Skin epidermis (tissue), 12 donors: ENCODE measurements at regions not wholly inside any gene's neighbourhood (a gene's known extent, or its start where the extent isn't known, plus 50 kb on each side); places are given as distances from the start of the nearest gene placed in this dataset.
"Not testable (repeated sequence)": the region's sequence is repeated elsewhere in the genome, so short reads cannot be mapped to it uniquely, and the experiment has no call there.

Experiments
- H3K27ac ChIP-seq, 21 experiments: fragments of 200-600 bp; sonication (generic) in 11 of 21; one replicate each; pipeline ENCODE4 v1.5.0; 2020; ENCODE audit warnings: mild to moderate bottlenecking in 3 of 21, inconsistent platforms in 2 of 21, moderate library complexity in 2 of 21
- H3K4me3 ChIP-seq, 7 experiments: fragments of 200-600 bp; sonication (generic) in 2 of 7; one replicate each; pipeline ENCODE4 v1.5.0; 2020; ENCODE audit warnings: inconsistent platforms in 2 of 7, mild to moderate bottlenecking in 2 of 7, moderate library complexity in 1 of 7

DNA sequence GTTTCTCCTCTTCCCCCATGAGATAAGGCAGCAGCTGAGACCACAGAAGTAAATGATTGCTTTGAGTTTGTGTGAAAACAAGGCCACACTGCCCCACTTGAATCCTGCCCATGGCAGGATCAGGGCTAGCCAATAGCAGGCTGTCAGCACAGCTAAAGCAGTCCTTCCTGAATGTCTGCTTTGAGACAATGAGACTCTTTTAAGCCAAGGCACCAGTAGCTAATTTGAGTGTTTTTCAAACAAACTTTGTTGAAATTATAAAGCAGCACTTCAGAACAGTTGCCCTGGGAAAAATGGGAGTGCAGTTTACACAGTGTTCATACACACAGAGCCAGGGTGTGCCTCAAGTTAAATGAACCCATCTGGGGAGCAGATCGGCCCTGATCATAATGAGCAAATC lies 103.5 kb upstream of the OR5AK2 start:
- H3K4me3 ChIP-seq: no peak overlapping the region
- H3K27ac ChIP-seq: peak overlapping the region in 2 of 21 experiments; percentile 15 to 40

DNA sequence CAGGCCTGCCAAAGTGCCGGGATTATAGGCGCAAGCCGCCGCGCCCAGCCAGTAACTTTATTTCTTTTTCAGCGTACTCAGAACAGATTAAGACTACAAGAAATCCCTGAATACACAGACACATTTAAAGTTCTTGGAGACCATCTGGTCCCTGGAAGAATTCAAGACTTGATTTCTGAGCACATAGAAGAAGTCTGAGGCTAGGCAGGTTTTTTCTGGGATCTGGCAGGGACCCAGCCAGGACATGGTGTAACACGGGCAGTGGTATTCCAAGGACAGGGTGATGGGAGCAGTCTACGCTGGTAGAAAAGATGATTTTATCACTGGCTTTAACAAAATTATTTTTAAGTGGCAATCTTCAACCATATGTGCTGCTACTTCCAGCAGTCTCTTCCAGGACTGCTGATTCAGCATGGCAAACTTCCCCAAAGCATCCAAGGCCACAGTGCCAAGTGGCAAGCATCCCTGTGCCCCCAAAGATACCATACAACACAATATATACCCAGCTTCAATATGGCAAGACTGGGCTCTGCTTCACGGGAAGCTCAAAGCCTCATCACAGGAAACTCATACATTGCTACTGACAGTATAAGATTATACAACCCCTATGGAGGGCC lies 105.2 kb upstream of the OR5AK2 start:
- Histone ChIP-seq H3K4me3 (no peak overlapping the region), H3K27ac (no peak overlapping the region)

DNA sequence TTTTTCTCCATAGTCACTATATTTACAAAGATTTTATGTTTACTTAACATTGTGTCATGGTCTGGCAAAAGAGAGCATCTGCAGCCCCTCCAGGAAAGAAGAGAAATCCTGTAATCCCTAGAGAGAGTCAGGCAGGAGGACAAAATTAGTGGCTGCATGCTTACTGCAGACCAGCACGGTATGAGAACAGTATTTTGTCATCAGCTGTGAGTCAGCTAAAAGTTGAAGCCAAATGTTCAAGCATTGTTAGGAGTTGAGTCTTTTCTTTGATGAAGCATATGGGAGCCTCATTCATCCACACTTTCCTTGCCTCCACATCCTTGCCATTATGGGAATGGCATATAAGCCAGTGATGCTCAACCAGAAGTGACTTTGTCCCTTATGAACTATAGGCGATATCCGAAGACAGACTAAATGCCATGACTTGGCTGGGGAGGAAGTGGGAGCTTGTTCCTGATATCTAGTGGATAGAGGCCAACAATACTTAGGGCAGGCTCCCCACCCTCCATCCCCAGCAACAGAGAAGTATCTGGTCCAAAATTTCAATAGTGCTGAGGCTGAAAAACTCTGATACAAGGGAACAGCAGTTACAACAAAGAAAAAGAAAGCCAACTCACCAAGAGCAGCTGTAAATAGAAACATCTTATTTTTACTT lies 112.0 kb upstream of the OR5AK2 start:
- Histone ChIP-seq H3K4me3 (no peak overlapping the region), H3K27ac (peak overlapping the region in 1 of 21 experiments; percentile 41)

DNA sequence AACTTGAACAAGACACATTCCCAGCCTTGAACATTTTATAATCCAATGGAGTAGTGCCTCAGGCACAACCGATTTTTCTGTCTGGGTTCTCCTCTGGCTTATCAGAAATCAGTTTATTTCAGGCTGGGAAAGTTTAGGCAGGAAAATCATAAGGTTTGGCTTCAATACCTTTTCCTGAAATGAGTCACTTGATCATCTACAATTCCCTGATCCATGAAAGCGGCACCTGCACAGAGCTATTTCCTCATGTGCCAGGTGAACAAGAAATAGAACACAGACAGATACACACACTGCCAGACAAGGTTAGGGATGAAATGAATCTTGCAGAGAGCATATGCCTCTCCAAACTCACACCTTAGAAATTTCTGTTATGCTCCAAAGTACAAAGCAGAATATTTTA lies 106.7 kb upstream of the OR9G4 start:
- Histone ChIP-seq H3K4me3 (no peak overlapping the region), H3K27ac (no peak overlapping the region)

DNA sequence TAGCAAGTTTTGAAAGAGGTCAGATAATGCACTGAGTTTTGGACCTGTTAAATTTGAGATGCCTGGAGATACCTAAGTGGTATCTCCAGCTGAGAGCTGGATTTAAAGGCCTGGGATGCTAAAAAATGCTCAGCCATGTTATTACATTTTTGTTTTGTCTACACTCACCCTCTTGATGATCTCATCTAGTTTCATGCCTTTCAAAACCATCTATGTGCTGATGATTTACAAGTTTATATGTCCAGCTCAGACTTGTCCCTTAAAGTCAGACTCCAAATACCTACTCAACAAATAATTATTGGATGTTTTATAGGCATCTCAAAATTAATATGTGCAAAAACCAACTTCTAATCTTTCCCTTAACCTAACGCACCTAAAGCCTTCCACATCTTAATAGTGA lies 103.6 kb upstream of the OR9G4 start:
- H3K27ac ChIP-seq: peak overlapping the region in 1 of 21 experiments; percentile 17
- H3K4me3 ChIP-seq: no peak overlapping the region

DNA sequence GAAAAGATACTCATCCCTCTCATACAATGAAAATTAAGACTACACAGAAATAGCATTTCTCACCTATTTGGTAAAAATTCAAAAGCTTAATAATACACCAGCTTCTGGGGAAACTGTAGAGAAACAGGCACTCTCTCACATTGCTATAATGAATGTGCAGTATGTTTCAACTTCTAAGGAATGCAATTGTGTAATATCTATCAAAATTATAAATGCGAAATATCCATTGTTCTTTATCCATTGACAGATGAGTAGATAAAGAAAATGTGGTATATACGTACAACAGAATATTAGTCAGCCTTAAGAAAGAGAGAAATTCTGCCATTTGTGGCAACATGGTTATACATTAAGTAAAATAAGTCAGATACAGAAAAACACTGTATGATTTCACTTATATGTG lies 101.4 kb upstream of the OR9G4 start:
- Histone ChIP-seq H3K4me3 (no peak overlapping the region), H3K27ac (no peak overlapping the region)

DNA sequence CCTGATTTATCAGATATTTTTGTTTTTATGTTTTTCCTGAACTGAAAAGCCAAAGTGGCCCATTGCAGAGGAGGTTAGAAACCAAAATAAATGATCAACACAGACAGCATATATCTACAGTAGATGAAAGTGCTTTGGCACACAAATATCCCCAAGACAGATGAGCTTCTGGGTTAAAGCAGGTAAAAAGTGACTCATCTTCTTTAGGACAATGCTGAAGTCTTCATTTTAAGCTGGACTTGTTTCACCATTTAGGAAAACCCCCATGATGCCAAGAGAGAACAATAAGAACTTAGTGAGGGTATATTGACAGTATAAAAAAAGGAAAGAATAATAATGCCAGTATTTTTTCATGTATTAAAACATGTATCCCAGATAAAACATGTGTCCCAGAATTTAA lies 100.8 kb upstream of the OR9G4 start:
- Histone ChIP-seq H3K4me3 (no peak overlapping the region), H3K27ac (no peak overlapping the region)

DNA sequence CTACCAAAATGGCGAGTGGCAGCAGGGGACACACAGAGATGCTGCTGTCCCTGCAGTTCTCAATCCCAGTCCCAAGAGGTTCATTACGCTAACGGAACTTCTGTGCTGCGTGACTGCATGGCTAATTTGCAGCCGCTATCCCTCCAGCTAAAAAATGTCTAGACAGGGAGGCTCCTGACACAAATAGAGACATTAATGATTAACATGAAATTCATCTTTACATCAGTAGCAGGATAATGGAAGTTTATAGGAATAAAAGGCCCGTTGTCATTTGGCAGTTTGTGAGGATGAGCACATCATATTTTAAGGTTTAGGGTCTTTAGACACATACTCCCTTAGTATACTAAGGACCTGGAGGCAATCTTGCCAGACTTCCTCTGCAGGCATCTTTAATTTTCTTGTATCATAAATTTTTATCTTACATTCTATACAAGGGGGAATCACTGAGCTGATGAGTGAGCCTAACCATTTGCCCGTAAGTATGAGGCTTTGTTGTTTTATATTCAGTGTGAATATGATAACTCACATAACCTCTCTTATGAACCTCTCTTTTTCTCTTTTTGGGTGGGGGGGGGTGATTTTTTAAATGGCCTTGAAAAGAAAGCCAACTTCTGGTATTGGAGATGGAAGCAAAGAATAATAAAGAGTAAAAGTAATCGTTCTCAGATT lies 99.8 kb upstream of the OR9G4 start:
- Histone ChIP-seq H3K4me3 (no peak overlapping the region), H3K27ac (no peak overlapping the region)

DNA sequence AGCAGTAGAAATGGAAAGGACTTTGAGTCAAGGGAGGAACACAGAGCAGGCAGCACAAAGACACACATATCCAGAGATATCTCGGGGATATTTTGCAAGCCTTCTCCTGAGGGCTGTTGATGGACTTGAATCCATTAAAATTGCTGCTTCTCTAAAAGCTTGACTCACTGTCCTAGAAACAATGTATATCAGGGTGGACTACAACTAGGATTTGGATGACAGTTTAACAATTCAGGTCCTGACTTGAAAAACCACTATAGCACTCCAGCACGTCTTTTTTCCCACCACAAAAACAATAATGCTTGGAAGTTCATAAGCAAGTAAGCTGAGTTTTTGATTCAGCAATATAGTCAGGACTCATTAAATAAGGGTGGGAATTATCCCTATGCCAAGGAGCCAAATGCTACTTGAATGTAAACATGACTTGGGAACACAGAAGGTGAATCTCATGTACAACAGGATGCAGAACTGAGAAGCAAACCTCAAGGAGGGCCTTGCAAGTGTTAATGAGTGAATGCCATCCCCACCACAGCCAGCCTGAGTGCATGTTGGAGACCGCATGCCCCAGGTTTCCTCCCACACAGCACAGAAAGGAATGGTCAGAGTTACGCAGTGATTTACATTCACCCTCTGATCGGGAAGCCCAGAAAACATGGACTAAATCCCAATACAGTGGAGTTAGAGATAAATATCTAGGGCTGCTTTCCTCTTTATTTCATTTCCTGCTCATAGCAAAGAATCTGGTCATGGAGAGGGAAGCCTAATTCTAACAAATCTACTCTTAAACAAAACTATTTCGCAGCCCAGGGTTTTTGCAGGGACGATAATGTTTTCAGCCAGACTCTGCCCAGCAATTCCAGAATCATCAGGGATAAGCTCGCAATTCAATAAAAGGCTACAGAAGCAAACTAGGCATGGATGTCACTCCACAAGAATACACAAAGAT lies 98.4 kb upstream of the OR9G4 start:
- Histone ChIP-seq H3K27ac (no peak overlapping the region), H3K4me3 (no peak overlapping the region)

DNA sequence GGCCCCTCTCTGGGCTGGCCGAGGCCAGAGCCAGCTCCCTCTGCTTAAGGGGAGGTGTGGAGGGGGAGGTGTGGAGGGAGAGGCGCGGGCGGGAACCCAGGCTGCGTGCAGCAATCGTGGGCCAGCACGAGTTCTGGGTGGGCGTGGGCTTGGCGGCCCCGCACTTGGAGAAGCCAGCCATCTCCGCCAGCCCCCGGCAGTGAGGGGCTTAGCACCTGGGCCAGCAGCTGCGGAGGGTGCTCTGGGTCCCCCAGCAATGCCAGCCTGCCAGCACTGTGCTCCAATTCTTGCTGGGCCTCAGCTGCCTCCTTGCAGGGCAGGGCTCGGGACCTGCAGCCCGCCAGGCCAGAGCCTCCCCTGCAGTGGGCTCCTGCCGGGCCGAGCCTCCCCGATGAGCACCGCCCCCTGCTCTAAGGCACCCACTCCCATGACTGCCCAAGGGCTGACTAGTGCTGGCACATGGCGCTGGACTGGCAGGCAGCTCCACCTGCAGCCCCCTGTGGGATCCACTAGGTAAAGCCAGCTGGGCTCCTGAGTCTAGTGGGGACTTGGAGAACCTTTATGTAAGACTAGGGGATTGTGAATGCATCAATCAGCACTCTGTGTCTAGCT lies 96.7 kb upstream of the OR9G4 start:
- Histone ChIP-seq H3K27ac (no peak overlapping the region), H3K4me3 (no peak overlapping the region)

DNA sequence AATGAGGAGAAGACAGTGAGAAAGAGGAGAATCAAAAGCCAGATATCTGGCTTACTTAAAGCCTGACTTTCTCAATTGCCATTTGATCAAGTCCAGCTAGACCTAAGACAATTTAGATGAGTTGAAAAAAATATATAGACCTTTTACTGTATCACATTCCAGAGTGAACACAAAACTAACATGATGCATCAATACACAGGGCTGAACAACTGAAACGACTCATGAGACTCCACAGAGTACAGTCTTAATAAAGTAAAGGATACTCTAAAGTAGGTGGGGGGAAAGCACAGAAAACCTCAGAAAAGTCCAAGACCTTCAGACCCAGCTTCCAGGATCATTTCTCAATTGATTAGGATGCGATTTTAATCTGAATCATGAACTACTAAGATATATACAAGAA lies 95.3 kb upstream of the OR9G4 start:
- no peak overlapping the region for H3K27ac ChIP-seq
- no peak overlapping the region for H3K4me3 ChIP-seq

DNA sequence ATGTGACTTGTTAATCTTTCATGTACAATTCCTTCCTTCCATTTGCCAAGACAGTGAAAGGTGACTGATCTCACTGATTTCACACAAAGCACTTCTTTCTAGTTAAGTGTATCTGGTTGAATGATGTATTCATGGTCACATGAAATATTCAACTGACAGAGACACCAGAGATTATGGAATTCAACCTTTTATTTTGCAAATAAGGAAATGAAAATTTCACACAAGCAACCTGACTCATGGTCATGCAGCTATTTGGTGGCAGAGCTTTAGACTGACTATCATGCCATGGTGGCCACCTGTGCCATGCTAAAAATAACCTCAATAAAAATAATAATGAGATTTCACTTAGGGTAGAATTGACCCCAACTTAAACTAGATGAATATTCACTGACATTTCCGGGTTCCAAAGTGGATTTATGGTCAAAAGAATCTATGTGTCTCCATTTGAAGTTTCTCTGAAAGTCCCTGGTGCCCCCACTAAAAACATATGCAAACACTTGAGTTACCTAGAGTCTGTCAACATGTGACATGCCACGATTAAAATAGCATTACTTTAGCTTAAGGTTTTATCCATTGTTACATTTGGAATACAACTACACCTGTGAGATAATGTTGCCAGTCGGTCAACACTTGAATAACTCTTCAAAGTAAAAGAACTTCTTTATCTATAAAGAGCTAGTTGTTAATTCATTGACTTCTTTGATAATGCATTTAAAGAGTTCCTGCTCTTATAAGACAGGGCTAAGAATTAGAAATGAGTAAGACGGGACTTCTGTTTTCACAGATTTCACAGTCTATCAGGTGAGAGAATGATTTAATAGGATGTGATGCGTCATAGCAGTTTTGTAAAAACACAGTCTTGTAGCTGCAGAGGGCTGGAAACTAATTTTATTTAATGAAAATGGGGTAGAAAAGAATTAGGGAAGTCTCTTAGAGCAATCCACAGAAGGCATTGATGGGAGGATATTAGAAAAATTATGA lies 94.6 kb upstream of the OR9G4 start:
- H3K4me3 ChIP-seq: no peak overlapping the region
- H3K27ac ChIP-seq: no peak overlapping the region

DNA sequence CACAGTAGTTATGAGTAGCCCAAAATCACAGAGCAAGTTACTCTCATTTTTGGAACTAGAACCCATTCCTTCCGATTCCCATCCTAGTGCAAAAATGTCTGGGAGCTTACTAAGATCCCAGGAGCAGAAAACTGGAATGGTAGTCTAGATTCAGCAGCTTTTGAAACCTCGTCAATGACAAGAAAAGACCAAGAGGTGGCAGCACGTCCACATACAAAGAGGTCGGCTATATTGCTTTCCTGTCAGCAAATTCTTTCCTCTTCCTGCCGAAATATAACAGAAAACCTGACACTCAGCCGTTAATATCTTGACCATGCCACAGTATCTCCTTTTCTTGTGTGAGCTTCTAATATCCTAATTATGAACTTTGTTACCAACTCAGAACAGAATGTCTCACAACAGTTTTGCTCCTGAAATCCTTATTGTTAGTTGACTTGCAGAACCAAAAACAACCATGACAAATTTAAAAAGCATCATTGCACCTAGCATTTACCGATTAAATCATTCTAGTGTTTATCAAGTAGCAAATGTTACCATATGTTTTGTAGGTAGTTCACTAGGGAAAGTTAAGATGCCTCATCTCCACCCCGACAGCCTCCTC lies 92.8 kb upstream of the OR9G4 start:
- H3K27ac ChIP-seq: no peak overlapping the region

DNA sequence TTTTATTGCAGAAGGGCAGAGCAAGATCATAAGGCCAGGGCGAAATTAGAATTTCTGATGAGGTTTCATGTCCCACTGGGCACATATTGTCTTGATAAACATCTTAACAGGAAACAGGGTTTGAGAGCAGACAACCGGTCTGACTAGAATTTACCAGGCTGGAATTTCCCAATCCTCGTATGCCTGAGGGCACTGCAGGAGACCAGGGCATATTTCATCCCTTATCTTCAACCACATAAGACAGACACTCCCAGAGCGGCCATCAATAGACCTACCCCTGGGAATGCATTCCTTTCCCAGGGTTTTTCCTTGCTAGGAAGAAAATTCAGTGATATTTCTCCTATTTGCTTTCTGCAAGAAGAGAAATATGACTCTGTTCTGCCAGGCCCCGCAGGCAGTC lies 78.9 kb upstream of the OR9G4 start:
- not testable (repeated sequence) for H3K4me3 ChIP-seq, H3K27ac ChIP-seq

More for the DNA sequence above, 92.8 kb upstream of the OR9G4 start:
- no peak overlapping the region for H3K4me3 ChIP-seq

DNA sequence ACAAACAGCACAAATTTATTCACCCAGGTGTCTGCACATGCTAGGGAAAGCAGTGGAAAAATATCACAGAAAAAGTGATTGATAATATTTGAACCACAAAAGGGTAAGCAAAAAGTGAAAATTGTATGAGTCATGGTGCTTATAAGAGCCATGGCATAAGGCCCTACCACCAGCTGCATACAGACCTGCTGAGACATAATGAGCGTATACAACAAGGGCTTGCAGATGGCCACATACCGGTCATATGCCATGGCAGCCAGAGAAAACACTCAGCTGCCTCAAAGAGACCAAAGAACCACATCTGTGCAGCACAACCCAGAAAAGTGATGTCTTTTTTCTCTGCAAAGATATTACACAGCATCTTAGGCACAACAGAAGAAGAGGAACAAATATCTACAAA lies 71.4 kb upstream of the OR9G4 start:
- Histone ChIP-seq H3K27ac (no peak overlapping the region), H3K4me3 (no peak overlapping the region)

DNA sequence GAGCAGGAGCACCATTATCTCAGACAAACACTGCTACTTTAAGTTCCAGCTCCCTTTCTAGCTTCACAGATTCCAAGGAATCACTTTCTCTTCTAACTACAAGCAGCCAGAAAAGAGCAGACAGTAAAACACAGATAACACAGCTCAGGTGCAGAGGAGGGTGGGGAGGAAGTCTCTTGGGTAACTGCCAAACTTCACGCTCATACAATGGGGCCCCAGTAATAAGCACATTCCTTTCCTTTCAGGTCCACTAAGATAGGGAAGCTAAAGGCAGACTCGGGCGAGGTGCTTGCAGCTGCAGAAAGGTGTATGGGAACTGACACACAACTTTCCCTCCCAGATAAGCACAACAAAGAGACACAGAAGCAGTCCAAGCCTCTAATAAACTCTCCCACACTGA lies 69.2 kb upstream of the OR9G4 start:
- H3K27ac ChIP-seq: no peak overlapping the region

DNA sequence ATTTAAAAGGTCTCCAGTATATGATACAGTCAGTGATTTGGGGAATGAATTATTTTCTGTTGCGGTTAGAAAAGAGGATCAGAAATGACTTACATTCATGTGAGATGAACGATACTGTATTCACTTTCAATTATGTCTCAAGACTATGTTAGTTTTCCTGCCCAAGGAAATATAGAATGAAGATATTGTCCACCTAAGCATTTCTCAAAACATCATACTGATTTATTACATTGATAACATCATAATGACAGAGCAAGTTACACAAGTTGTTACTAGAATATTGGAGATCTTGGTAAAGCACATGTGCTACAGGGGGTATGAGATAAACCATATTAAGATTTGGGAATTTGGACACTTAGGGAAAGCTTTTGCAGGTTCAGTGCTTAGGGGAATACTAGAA lies 67.8 kb upstream of the OR9G4 start:
- no peak overlapping the region for H3K27ac ChIP-seq
- H3K4me3 ChIP-seq: no peak overlapping the region

More for the DNA sequence above, 69.2 kb upstream of the OR9G4 start:
- no peak overlapping the region for H3K4me3 ChIP-seq

DNA sequence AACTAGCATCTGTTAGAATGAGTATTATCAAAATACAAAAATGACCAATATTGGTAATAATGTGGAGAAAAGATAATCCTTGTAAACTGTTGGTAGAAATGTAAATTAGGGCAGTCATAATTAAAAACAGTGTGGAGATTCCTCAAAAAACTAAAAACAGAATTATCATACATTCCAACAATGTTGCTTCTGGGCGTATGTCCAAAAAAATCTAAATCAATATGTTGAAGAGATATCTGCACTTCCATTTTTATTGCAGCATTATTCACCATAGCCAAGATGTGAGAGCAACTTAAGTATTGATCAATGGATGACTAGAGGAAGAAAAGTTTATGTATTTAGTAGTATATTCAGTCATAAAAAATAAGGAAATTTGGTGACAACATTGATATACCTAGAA lies 59.8 kb upstream of the OR9G4 start:
- Histone ChIP-seq H3K4me3 (no peak overlapping the region), H3K27ac (no peak overlapping the region)
